ENCODE measurements at regions not wholly inside any gene's neighbourhood (a gene's known extent, or its start where the extent isn't known, plus 50 kb on each side); places are given as distances from the start of the nearest gene placed in this dataset.
A peak's percentile ranks its signal among the peaks of the same experiment; 100 is the strongest.

GRCh38 chr10:69684020-69684980 lies 54.3 kb downstream of the FAM241B start:
- DNase-seq (ENCODE audit: low read depth), result peak; percentile 61

- DNase-seq (ENCODE audit: low read depth), result no peak
Observed at GRCh38 chr10:69684981-69685353, 54.9 kb downstream of the FAM241B start.

- peak; percentile 34 for DNase-seq (ENCODE audit: low read depth)
Observed at GRCh38 chr10:69685426-69685801, 55.4 kb downstream of the FAM241B start.

GRCh38 chr10:69685802-69686585 lies 55.9 kb downstream of the FAM241B start:
- DNase-seq (ENCODE audit: low read depth), result peak; percentile 89

GRCh38 chr10:69686866-69687265 lies 56.8 kb downstream of the FAM241B start:
- no peak for DNase-seq (ENCODE audit: low read depth)

- DNase-seq (ENCODE audit: low read depth), result no peak
Observed at GRCh38 chr10:69687426-69687825, 57.4 kb downstream of the FAM241B start.

- no peak for DNase-seq (ENCODE audit: low read depth)
Observed at GRCh38 chr10:69692267-69692666, 62.2 kb downstream of the FAM241B start.

- DNase-seq (ENCODE audit: low read depth), result no peak
Observed at GRCh38 chr10:69692891-69693290, 62.8 kb downstream of the FAM241B start.

GRCh38 chr10:69693886-69694285 lies 63.8 kb downstream of the FAM241B start:
- DNase-seq (ENCODE audit: low read depth), result no peak

- peak; percentile 94 for DNase-seq (ENCODE audit: low read depth)
Observed at GRCh38 chr10:69696073-69696731, 66.2 kb downstream of the FAM241B start.

GRCh38 chr10:69697006-69697405 lies 67.0 kb downstream of the FAM241B start:
- no peak for DNase-seq (ENCODE audit: low read depth)

- DNase-seq (ENCODE audit: low read depth), result no peak
Observed at GRCh38 chr10:69703256-69703655, 73.2 kb downstream of the FAM241B start.

- DNase-seq (ENCODE audit: low read depth), result peak; percentile 83
Observed at GRCh38 chr10:69703766-69704630, 74.0 kb downstream of the FAM241B start.

GRCh38 chr10:69709366-69709941 lies 79.4 kb downstream of the FAM241B start:
- no peak for DNase-seq (ENCODE audit: low read depth)

GRCh38 chr10:69710008-69710888 lies 80.2 kb downstream of the FAM241B start:
- no peak for DNase-seq (ENCODE audit: low read depth)

- DNase-seq (ENCODE audit: low read depth), result no peak
Observed at GRCh38 chr10:69712342-69712741, 82.3 kb downstream of the FAM241B start.

GRCh38 chr10:69714572-69714971 lies 84.5 kb downstream of the FAM241B start:
- no peak for DNase-seq (ENCODE audit: low read depth)

- DNase-seq (ENCODE audit: low read depth), result no peak
Observed at GRCh38 chr10:69715156-69715898, 85.3 kb downstream of the FAM241B start.
